Transverse colon (tissue), 4 donors: ENCODE measurements at regions not wholly inside any gene's neighbourhood (a gene's known extent, or its start where the extent isn't known, plus 50 kb on each side); places are given as distances from the start of the nearest gene placed in this dataset.

ENCODE experiments used
- CTCF ChIP-seq, 5 experiments: fragments of 200-600 bp in 3 of 5; fragments of 450-650 bp in 2 of 5; sonication (generic) in 3 of 5; IDR thresholded peaks; 1 replicate in 2 of 5; 2 replicates in 3 of 5; pipeline ENCODE4 v1.5.1; 2016 to 2017; ENCODE audit warnings: antibody characterized with exemption in 5 of 5, inconsistent platforms in 3 of 5, mild to moderate bottlenecking in 2 of 5, moderate library complexity in 1 of 5
- EP300 ChIP-seq: sonication (generic); formaldehyde crosslinking; IDR thresholded peaks from one replicate; pipeline ENCODE4 v1.6.1; 2017; ENCODE audit warnings: antibody characterized with exemption, low read depth
- POLR2A ChIP-seq: fragments of 450-650 bp; IDR thresholded peaks from one replicate; pipeline ENCODE4 v1.6.1; 2016; ENCODE audit warnings: antibody characterized with exemption, mild to moderate bottlenecking, moderate library complexity
- POLR2AphosphoS5 ChIP-seq, 3 donors: sonication (generic); formaldehyde crosslinking; IDR thresholded peaks; one replicate each; pipeline ENCODE4 v1.6.1; 2016; ENCODE audit warnings: antibody characterized with exemption in 3 of 3

- TF ChIP-seq POLR2AphosphoS5 (IDR thresholded peaks at IDR 0.05) (no peak), CTCF (IDR thresholded peaks at IDR 0.05) (no peak), POLR2A (no peak), EP300 (no peak)
Observed at GRCh38 chr19:33946535-33947264, 150.0 kb downstream of the KCTD15 start.
